Stomach (tissue), 8 donors: ENCODE measurements at regions not wholly inside any gene's neighbourhood (a gene's known extent, or its start where the extent isn't known, plus 50 kb on each side); places are given as distances from the start of the nearest gene placed in this dataset.

Source experiments
- DNase-seq, 2 donors: peaks; one replicate each; pipeline versions ENCODE4 v3.0.0 to v3.0.0-alpha.2; 2013 to 2019
- H3K27ac ChIP-seq, 5 donors: fragments of 200-600 bp in 4 of 5; sonication (generic) in 4 of 5; one replicate each; pipeline ENCODE4 v1.5.1; 2013 to 2019; ENCODE audit warnings: mild to moderate bottlenecking in 1 of 5, moderate library complexity in 1 of 5
- H3K27me3 ChIP-seq, 3 donors: fragments of 200-600 bp; sonication (generic); one replicate each; pipeline ENCODE4 v1.5.1; 2017 to 2019; ENCODE audit warnings: mixed run types in 1 of 3
- H3K36me3 ChIP-seq, 4 donors: fragments of 200-600 bp; sonication (generic); 1 replicate in 3 of 4; 2 replicates in 1 of 4; pipeline ENCODE4 v1.5.1; 2016 to 2019
- H3K4me1 ChIP-seq, 4 donors: fragments of 200-600 bp; sonication (generic); one replicate each; pipeline ENCODE4 v1.5.1; 2016 to 2019
- H3K4me3 ChIP-seq, 4 donors: fragments of 200-600 bp; sonication (generic) in 3 of 4; one replicate each; pipeline ENCODE4 v1.5.1; 2016 to 2019; ENCODE audit warnings: mild to moderate bottlenecking in 1 of 4
- H3K9me3 ChIP-seq, 4 donors: fragments of 200-600 bp; sonication (generic); one replicate each; pipeline ENCODE4 v1.5.1; 2016 to 2019
- EP300 ChIP-seq: sonication (generic); formaldehyde crosslinking; IDR thresholded peaks from one replicate; pipeline ENCODE4 v1.6.1; 2017; ENCODE audit warnings: antibody characterized with exemption
- POLR2A ChIP-seq, 4 donors: fragments of 450-650 bp; IDR thresholded peaks; one replicate each; pipeline ENCODE4 v1.6.1; 2016; ENCODE audit warnings: antibody characterized with exemption in 4 of 4, control low read depth in 2 of 4, mild to moderate bottlenecking in 1 of 4, moderate library complexity in 1 of 4
- POLR2AphosphoS5 ChIP-seq, 3 donors: sonication (generic); formaldehyde crosslinking; IDR thresholded peaks; one replicate each; pipeline ENCODE4 v1.6.1; 2016; ENCODE audit warnings: antibody characterized with exemption in 3 of 3
- WGBS, 5 donors: extraction: QIAGEN DNeasy Blood & Tissue Kit in 3 of 5; methylation state at CpG; one replicate each; pipeline versions ENCODE4 v1.1.5 to v1.1.7; 2013 to 2018; 5-methylcytosine and 5-hydroxymethylcytosine counted together
- intact Hi-C: fragments of 100-400 bp; cut with DNase I; formaldehyde crosslinking; loops from one replicate; pipeline ENCODE4 v1.15.1; 2023; ENCODE audit warnings: low total_unique reads
- TF ChIP-seq, protein P1 (sequence below), 7 experiments: fragments of 450-650 bp in 4 of 7; fragments of 200-600 bp in 3 of 7; sonication (generic) in 3 of 7; IDR thresholded peaks; one replicate each; pipeline ENCODE4 v1.5.1; 2016 to 2019; ENCODE audit warnings: antibody characterized with exemption in 7 of 7, control low read depth in 2 of 7, mild to moderate bottlenecking in 1 of 7
- donor health status: healthy with polysubstance abuse.
- donor health status: Bipolar disorder and iron deficiency.
- donor health status: healthy.

DNA sequence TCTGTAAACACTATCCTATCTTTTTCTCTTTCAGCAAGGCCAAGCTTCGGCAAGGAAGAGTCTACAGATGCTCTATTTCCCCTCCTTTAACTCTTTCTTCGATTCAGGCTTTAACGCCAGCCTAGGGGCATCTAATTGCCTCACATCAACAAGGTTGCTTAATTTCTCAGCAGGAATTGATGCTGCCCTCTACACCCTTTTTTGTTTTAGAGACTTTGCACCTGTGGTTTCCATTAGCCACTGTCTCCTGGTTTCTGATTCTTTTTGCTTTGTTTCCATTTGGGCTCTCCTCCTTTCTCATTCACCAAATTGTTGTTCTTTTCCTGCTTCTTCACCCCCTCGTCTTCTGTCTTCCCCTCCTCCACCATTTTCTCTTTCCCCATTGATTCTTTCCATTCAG lies 202.4 kb upstream of the HMCN1 start:
- WGBS, 5 donors = 80 to 95% (median 91%) methylated on average over 4 of the region's 4 CpGs

GRCh38 chr1:185530215-185530614 lies 204.0 kb upstream of the HMCN1 start:
- intact Hi-C loops = no loop called here
- WGBS, 5 donors = 41 to 70% (median 61%) methylated on average over 3 of the region's 3 CpGs

More for the DNA sequence above, 202.4 kb upstream of the HMCN1 start:
- intact Hi-C loops = no loop called here
- Histone ChIP-seq H3K27me3 (no peaks in the 10 kb centered on the region), H3K9me3 (no peaks in the 10 kb centered on the region), H3K27ac (no peak overlapping the region), H3K4me3 (no peak overlapping the region), H3K36me3 (no peaks in the 10 kb centered on the region), H3K4me1 (peaks cover 5 to 11% (median 6%) of the 10 kb centered on the region in 4 donors)
- DNase-seq = no peak
- TF ChIP-seq POLR2A (IDR thresholded peaks at IDR 0.05) = no peak
- no peak for TF ChIP-seq POLR2AphosphoS5 (IDR thresholded peaks at IDR 0.05)
- TF ChIP-seq, protein P1, sequence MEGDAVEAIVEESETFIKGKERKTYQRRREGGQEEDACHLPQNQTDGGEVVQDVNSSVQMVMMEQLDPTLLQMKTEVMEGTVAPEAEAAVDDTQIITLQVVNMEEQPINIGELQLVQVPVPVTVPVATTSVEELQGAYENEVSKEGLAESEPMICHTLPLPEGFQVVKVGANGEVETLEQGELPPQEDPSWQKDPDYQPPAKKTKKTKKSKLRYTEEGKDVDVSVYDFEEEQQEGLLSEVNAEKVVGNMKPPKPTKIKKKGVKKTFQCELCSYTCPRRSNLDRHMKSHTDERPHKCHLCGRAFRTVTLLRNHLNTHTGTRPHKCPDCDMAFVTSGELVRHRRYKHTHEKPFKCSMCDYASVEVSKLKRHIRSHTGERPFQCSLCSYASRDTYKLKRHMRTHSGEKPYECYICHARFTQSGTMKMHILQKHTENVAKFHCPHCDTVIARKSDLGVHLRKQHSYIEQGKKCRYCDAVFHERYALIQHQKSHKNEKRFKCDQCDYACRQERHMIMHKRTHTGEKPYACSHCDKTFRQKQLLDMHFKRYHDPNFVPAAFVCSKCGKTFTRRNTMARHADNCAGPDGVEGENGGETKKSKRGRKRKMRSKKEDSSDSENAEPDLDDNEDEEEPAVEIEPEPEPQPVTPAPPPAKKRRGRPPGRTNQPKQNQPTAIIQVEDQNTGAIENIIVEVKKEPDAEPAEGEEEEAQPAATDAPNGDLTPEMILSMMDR (IDR thresholded peaks at IDR 0.05) = no peak
- TF ChIP-seq EP300 = no peak

GRCh38 chr1:185529673-185530072 lies 204.5 kb upstream of the HMCN1 start:
- TF ChIP-seq, protein P1 (IDR thresholded peaks at IDR 0.05) = no peak
- H3K36me3 ChIP-seq = no peaks in the 10 kb centered on the region
- WGBS, 5 donors = 56 to 75% (median 62%) methylated on average over 3 of the region's 3 CpGs
- DNase-seq = no peak
- no peaks in the 10 kb centered on the region for H3K9me3 ChIP-seq
- no peak overlapping the region for H3K4me3 ChIP-seq
- H3K27ac ChIP-seq = no peak overlapping the region
- H3K27me3 ChIP-seq = no peaks in the 10 kb centered on the region
- intact Hi-C loops = no loop called here
- H3K4me1 ChIP-seq = peaks cover 0 to 11% (median under 1%) of the 10 kb centered on the region in 4 donors

More at GRCh38 chr1:185530215-185530614, 204.0 kb upstream of the HMCN1 start:
- TF ChIP-seq POLR2A (IDR thresholded peaks at IDR 0.05) (no peak), POLR2AphosphoS5 (IDR thresholded peaks at IDR 0.05) (no peak), EP300 (no peak)
- TF ChIP-seq, protein P1 (IDR thresholded peaks at IDR 0.05) = no peak
- no peaks in the 10 kb centered on the region for H3K36me3 ChIP-seq
- no peak overlapping the region for H3K4me3 ChIP-seq
- no peak overlapping the region for H3K27ac ChIP-seq
- H3K4me1 ChIP-seq = peaks cover 4 to 11% (median 5%) of the 10 kb centered on the region in 4 donors
- H3K27me3 ChIP-seq = no peaks in the 10 kb centered on the region
- H3K9me3 ChIP-seq = no peaks in the 10 kb centered on the region
- DNase-seq = no peak

GRCh38 chr1:185528084-185528676 lies 206.0 kb upstream of the HMCN1 start:
- intact Hi-C loops = no loop called here
- Histone ChIP-seq H3K27me3 (no peaks in the 10 kb centered on the region), H3K27ac (no peak overlapping the region), H3K36me3 (no peaks in the 10 kb centered on the region), H3K4me3 (no peak overlapping the region), H3K4me1 (peaks cover 0 to 6% (median 0%) of the 10 kb centered on the region in 4 donors), H3K9me3 (no peaks in the 10 kb centered on the region)
- TF ChIP-seq EP300 (no peak), POLR2A (IDR thresholded peaks at IDR 0.05) (no peak), POLR2AphosphoS5 (IDR thresholded peaks at IDR 0.05) (no peak)
- TF ChIP-seq, protein P1 (IDR thresholded peaks at IDR 0.05) = no peak
- 88 to 93% (median 90%) methylated on average over 4 of the region's 4 CpGs for WGBS, 5 donors
- no peak for DNase-seq
